ENCODE measurements at regions not wholly inside any gene's neighbourhood (a gene's known extent, or its start where the extent isn't known, plus 50 kb on each side); places are given as distances from the start of the nearest gene placed in this dataset.

DNA sequence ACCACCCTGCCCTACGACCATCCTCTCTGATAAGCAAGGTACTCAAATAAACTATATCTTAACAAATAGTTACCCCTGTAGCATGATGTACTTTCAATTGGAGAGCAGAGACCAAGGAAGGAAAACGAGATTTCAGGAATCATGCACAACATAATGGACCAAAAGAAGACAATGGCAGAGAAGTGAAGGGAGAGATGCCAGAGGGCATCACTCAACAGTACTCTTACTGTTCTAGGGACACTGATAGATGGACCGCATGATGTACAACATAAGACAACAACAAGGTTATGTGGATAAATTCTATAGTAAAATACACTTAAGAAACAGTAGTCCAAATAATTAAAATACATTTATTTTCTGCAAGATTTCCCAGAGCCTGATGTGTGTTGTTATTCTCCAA is 77.5 kb upstream of the IFNG-AS1 start:
- DNase-seq: no peak

GRCh38 chr12:67915335-67915851 is 73.9 kb upstream of the IFNG-AS1 start:
- DNase-seq: no peak

DNA sequence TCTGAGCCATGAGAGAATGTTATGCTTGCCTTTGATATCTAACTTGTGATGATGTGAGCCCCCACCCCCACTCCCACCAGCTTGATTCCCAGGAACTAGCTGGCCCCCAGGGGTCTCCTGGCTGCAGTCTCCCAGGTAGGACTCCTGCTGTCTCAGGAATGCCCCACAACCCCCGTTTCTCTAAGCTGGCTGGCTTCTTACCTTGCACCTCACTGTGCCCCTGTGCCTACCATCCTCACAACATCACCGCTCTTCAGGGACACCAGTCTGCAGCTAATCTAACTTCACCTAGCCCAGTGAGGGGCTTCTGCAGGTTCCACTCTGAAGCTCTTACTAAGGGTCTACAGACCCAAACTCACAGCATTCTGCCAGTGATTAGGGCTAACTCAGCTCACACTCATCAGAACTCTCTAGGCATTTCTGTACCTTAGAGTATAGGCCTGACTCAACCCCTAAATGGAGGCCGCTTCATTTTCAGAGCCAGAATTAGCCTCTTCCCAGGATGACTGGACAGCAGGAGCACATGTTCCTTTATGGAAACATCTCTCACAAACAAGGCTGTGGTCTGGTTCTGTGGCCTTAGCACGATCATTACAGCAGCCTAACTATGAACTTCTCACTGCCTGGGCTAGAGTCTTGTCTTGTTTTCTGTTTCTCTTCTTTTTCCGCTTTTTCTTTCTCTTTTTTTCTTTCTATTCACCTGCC is 72.8 kb upstream of the IFNG-AS1 start:
- DNase-seq: no peak

GRCh38 chr12:67917811-67918210 is 71.4 kb upstream of the IFNG-AS1 start:
- no peak for DNase-seq

DNA sequence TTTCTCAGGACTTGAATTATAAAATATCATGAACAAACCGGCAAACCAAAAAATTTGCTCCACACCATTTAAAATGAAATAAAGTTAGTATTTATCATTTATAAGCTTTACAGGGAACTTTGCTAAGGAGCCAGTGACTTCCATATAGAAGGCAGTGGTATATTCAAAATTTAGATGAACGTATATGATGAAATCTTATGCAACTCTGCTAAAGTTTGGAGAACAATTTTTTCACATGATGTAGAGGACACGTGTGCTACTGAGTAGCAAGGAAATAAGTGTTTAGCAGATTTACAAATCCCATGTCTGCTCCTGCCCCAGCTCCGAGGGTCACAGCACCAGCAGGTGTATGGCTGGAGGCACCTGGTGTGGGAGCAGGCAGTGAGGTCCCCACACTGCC is 70.8 kb upstream of the IFNG-AS1 start:
- DNase-seq: no peak

- DNase-seq: no peak
Observed at GRCh38 chr12:67919406-67919805, 69.8 kb upstream of the IFNG-AS1 start.

DNA sequence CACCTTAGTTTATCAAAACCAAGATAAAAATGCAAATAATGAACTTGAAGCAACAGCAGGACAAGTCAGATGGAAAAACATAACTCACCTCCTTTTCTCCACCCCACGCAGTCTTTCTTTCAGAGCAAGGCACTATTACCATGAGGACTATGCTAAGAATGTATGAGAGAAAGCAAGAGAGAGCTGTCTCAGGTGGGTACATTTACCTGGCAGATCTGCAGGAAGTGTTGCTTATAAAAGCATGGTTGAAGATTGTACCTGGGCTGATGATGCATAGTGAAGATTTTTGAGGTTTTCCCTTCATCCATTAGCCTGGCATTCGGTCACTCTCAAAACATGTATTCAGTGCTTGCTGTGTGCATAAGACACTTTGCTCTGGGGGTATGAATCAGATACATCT is 68.8 kb upstream of the IFNG-AS1 start:
- DNase-seq: no peak

DNA sequence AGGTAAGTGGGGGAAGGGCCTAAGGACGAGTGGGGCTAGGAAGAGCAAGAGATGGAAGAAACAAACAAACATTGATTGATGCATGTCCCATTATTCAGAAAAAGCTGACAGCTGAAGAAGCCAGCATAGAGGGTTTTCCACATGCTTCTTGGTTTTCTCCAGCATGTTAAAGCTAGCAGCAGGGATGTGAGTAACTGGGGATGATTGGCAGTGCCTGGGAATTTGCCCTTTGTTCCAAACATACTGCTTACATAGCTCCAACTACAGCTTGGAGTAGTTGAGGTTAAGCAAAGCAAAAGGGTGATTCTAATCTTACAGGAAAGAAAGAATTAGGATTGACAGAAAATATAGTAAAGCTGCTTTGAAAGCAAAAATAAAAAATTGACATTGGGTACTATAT is 68.0 kb upstream of the IFNG-AS1 start:
- DNase-seq: no peak

DNA sequence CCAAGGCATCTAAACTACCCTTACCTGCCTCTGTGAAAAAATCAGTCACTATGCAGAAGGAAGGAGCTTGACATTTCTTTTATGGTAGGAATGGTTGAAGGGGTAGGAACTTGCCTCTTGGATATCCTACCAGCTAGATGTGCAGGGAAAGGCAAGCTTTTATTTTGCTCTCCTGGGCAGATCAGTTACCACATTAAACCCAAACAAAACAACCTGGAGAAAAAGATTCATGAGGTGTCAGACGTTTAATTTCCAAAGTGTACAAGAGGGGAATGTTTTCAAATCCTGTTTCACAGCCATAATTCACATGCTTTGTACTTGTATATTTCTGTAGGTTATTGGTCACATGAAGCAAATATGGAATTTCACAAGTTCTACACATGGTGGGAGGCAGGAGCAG is 67.0 kb upstream of the IFNG-AS1 start:
- DNase-seq: no peak

GRCh38 chr12:67925077-67925476 is 64.2 kb upstream of the IFNG-AS1 start:
- no peak for DNase-seq

GRCh38 chr12:67925552-67925951 is 63.7 kb upstream of the IFNG-AS1 start:
- no peak for DNase-seq

DNA sequence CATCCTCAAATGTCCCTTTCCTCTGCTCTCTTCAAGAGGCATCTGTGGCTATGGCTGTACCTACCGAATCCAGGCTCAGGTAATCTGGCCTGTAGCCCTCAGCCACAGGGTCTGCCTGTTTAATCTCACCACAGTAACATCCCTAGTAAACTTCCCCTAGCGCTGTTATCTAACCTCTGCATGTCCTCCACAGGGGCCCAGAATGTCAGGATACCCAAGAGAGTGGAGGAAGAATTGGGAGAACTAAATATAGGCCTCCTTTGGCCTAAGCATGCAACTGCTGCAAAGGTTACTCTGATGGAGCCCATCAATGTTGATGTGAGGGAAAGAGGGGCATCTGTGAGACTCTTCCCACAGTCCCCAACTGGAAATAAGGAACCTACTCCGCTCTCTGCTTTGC is 63.2 kb upstream of the IFNG-AS1 start:
- no peak for DNase-seq

DNA sequence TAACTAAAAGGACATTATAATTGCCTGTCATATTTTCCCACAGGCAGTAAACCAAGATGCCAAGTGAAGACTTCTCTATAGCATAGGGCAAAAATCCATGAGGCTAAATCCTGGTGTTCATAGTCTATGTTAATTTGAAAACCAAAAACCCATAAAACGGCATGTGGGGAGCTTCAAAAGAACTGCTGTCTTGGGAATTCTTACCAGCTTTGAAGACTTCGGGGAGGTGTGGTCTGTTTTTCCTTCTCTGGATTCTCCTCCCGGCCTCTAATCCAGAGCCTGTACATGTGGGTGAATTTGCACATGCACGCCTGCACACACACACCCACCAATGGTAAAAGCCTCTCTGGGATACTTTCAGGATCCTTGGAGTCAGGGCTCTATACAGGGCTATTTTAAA is 61.9 kb upstream of the IFNG-AS1 start:
- DNase-seq: no peak

GRCh38 chr12:67927815-67928214 is 61.4 kb upstream of the IFNG-AS1 start:
- DNase-seq: no peak

- DNase-seq: no peak
Observed at GRCh38 chr12:67928621-67929383, 60.4 kb upstream of the IFNG-AS1 start.

DNA sequence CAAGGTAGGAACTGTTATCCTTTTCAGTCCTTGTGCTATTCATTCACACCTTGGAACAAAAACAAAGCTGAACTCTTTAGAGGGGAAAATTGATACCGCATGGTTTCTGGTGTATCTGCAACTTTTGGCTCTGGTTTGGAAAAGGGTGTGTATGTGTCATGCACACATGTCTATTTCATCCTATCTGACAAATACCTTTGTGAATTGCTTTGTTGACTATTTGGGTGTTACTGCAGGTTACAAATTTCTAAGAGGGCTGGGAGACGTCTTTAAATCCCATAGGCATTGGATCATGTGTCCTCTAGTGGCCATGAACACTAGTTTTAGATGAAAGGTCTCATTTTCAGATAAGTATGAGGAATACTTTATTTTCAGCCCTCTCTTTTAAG is 59.9 kb upstream of the IFNG-AS1 start:
- no peak for DNase-seq

DNA sequence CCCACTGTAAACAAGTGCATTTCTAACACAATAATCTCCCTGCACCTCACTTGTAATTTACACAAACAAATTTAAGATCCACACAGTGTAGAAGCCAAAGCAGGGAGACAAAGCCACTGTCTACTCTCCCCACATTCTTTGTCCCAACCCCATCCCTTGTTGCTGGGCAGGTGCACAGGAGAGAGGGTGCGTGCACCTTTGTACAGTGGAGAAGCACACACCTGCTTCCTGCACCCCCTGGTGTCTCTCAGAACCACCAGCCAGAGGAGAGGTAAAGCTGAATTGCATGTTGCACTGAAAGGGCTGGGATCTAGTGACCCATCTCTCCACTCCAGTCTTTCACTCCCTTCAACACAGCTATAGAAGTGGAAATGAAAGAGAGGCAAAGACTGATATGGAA is 51.4 kb upstream of the IFNG-AS1 start:
- no peak for DNase-seq

Data from activated CD8-positive, alpha-beta memory T cell treated with anti-CD3 and anti-CD28 coated beads, Interleukin-2, amount 50 U/mL, for 48 hours (primary cell).